SK-N-SH treated with all-trans-retinoic acid at 6 μM for 48 hours (cell line): ENCODE measurements at regions not wholly inside any gene's neighbourhood (a gene's known extent, or its start where the extent isn't known, plus 50 kb on each side); places are given as distances from the start of the nearest gene placed in this dataset.

Source experiments
- ARNTL ChIP-seq: fragments of 450-650 bp; formaldehyde crosslinking; IDR thresholded peaks from 2 replicates; pipeline ENCODE4 v1.5.0; 2020; ENCODE audit warnings: low read depth, mild to moderate bottlenecking, moderate library complexity, borderline replicate concordance
- CREB5 ChIP-seq: fragments of 250-450 bp; sonication (Bioruptor Pico); IDR thresholded peaks from 2 replicates; pipeline ENCODE4 v1.5.1; 2020; ENCODE audit warnings: low read depth, mild to moderate bottlenecking, moderate library complexity
- ISL1 ChIP-seq: fragments of 250-450 bp; sonication (Bioruptor Pico); IDR thresholded peaks from 2 replicates; pipeline ENCODE4 v2.1.2; 2022; ENCODE audit warnings: mild to moderate bottlenecking, moderate library complexity
- PATZ1 ChIP-seq: fragments of 250-450 bp; sonication (Bioruptor Pico); IDR thresholded peaks from 2 replicates; pipeline ENCODE4 v1.8.0; 2020; ENCODE audit warnings: mild to moderate bottlenecking, moderate library complexity, borderline replicate concordance
- RARB ChIP-seq: fragments of 250-450 bp; sonication (Bioruptor Pico); IDR thresholded peaks from 2 replicates; pipeline ENCODE4 v1.8.0; 2021; ENCODE audit warnings: mild to moderate bottlenecking, moderate library complexity
- TCF4 ChIP-seq: fragments of 250-450 bp; sonication (Bioruptor Pico); IDR thresholded peaks from 2 replicates; pipeline ENCODE4 v1.8.0; 2021; ENCODE audit warnings: mild to moderate bottlenecking, moderate library complexity, borderline replicate concordance
- TOX ChIP-seq: fragments of 250-450 bp; sonication (Bioruptor Pico); IDR thresholded peaks from 2 replicates; pipeline ENCODE4 v1.8.0; 2021; ENCODE audit warnings: mild to moderate bottlenecking, moderate library complexity, borderline replicate concordance
- TSHZ2 ChIP-seq: fragments of 250-450 bp; sonication (Bioruptor Pico); IDR thresholded peaks from 2 replicates; pipeline ENCODE4 v1.5.0; 2020; ENCODE audit warnings: mild to moderate bottlenecking, moderate library complexity
- ZC3H10 ChIP-seq: fragments of 250-450 bp; sonication (Bioruptor Pico); IDR thresholded peaks from 2 replicates; pipeline ENCODE4 v1.5.1; 2021; ENCODE audit warnings: mild to moderate bottlenecking, moderate library complexity
- ZFP3 ChIP-seq: fragments of 250-450 bp; sonication (Bioruptor Pico); IDR thresholded peaks from 2 replicates; pipeline ENCODE4 v1.5.0; 2020; ENCODE audit warnings: mild to moderate bottlenecking, moderate library complexity

GRCh38 chr7:18123508-18124239, 96.0 kb upstream of the PRPS1L1 start:
- TF ChIP-seq ARNTL (CRISPR knock-in tag) (no peak), ZC3H10 (CRISPR knock-in tag) (no peak), PATZ1 (CRISPR knock-in tag) (no peak), TSHZ2 (no peak), ZFP3 (CRISPR knock-in tag) (no peak), TCF4 (CRISPR knock-in tag) (no peak), TOX (no peak), CREB5 (CRISPR knock-in tag) (no peak), RARB (no peak), ISL1 (CRISPR knock-in tag) (no peak)
